GM23338 (cell line): ENCODE measurements at regions not wholly inside any gene's neighbourhood (a gene's known extent, or its start where the extent isn't known, plus 50 kb on each side); places are given as distances from the start of the nearest gene placed in this dataset.
A peak's percentile ranks its signal among the peaks of the same experiment; 100 is the strongest.

Source experiments
- ATAC-seq: fragments of 200-7000 bp; cut with Tn5 transposase; 3 replicates; pipeline ENCODE4 v1.9.1; 2020
- DNase-seq: peaks from one replicate; pipeline ENCODE4 v3.0.0-alpha.2; 2015; ENCODE audit warnings: low spot score
- H2AFZ ChIP-seq: fragments of 200-600 bp; sonication (generic); 2 replicates; pipeline ENCODE4 v1.8.0; 2016; ENCODE audit warnings: antibody characterized with exemption, mild to moderate bottlenecking, moderate library complexity
- H3F3A ChIP-seq: fragments of 200-600 bp; sonication (generic); replicated peaks from 2 replicates; pipeline ENCODE4 v1.8.0; 2017; ENCODE audit warnings: antibody characterized with exemption, mixed run types, low read depth
- H3K27ac ChIP-seq: fragments of 200-600 bp; sonication (generic); 2 replicates; pipeline ENCODE4 v1.6.1; 2016; ENCODE audit warnings: low read depth
- H3K27me3 ChIP-seq: fragments of 200-600 bp; sonication (generic); 2 replicates; pipeline ENCODE4 v1.8.0; 2016; ENCODE audit warnings: mild to moderate bottlenecking, mixed run types, moderate library complexity; ENCODE audit not compliant: insufficient read depth
- H3K36me3 ChIP-seq: fragments of 200-600 bp; sonication (generic); 2 replicates; pipeline ENCODE4 v1.8.0; 2016; ENCODE audit warnings: mild to moderate bottlenecking; ENCODE audit not compliant: insufficient read depth
- H3K4me1 ChIP-seq: fragments of 200-600 bp; sonication (generic); 2 replicates; pipeline ENCODE4 v1.8.0; 2016; ENCODE audit warnings: mild to moderate bottlenecking, moderate library complexity; ENCODE audit not compliant: insufficient read depth
- H3K4me2 ChIP-seq: fragments of 200-600 bp; sonication (generic); 2 replicates; pipeline ENCODE4 v1.7.1; 2017; ENCODE audit warnings: mixed run types
- H3K4me3 ChIP-seq: fragments of 200-600 bp; sonication (generic); 2 replicates; pipeline ENCODE4 v1.6.1; 2016; ENCODE audit warnings: mixed run types
- H3K79me2 ChIP-seq: fragments of 200-600 bp; sonication (generic); replicated peaks from 2 replicates; pipeline ENCODE4 v1.8.0; 2017; ENCODE audit warnings: mild to moderate bottlenecking; ENCODE audit not compliant: insufficient read depth
- H3K9me2 ChIP-seq: fragments of 200-600 bp; sonication (generic); 2 replicates; pipeline ENCODE4 v1.8.0; 2017; ENCODE audit not compliant: insufficient read depth
- H4K20me1 ChIP-seq: fragments of 200-600 bp; sonication (generic); replicated peaks from 2 replicates; pipeline ENCODE4 v1.8.0; 2017; ENCODE audit warnings: mild to moderate bottlenecking; ENCODE audit not compliant: insufficient read depth
- H3K27ac Mint-ChIP-seq: 2 replicates; pipeline ENCODE4 v1.8.0; 2020; ENCODE audit warnings: inconsistent platforms, mild to moderate bottlenecking, moderate library complexity, mixed read lengths
- H3K27me3 Mint-ChIP-seq: 3 replicates; pipeline ENCODE4 v1.8.0; 2022; ENCODE audit warnings: low read depth, mild to moderate bottlenecking, moderate library complexity, mixed read lengths, inconsistent platforms; ENCODE audit not compliant: insufficient read depth, poor library complexity
- H3K36me3 Mint-ChIP-seq: 3 replicates; pipeline ENCODE4 v1.8.0; 2021; ENCODE audit warnings: low read depth, mild to moderate bottlenecking, inconsistent platforms, moderate library complexity, mixed read lengths
- H3K4me1 Mint-ChIP-seq: 3 replicates; pipeline ENCODE4 v1.8.0; 2020; ENCODE audit warnings: mild to moderate bottlenecking, inconsistent platforms, mixed read lengths
- H3K4me3 Mint-ChIP-seq: 3 replicates; pipeline ENCODE4 v1.8.0; 2021; ENCODE audit warnings: moderate library complexity, mild to moderate bottlenecking, inconsistent platforms, mixed read lengths
- H3K9me3 Mint-ChIP-seq: 3 replicates; pipeline ENCODE4 v1.8.0; 2020; ENCODE audit warnings: moderate library complexity, mild to moderate bottlenecking, inconsistent platforms, mixed read lengths
- CREB1 ChIP-seq: fragments of 250-450 bp; sonication (Bioruptor Pico); IDR thresholded peaks from 2 replicates; pipeline ENCODE4 v1.5.0; 2020; ENCODE audit warnings: low read depth, mild to moderate bottlenecking, moderate library complexity
- EZH2 ChIP-seq: fragments of 200-600 bp; sonication (generic); IDR thresholded peaks from one replicate; pipeline ENCODE4 v1.8.0; 2017; ENCODE audit warnings: antibody characterized with exemption, mild to moderate bottlenecking, low read depth; ENCODE audit not compliant: unreplicated experiment
- EZH2phosphoT487 ChIP-seq: fragments of 200-600 bp; sonication (generic); IDR thresholded peaks from one replicate; pipeline ENCODE4 v1.8.1; 2018; ENCODE audit warnings: antibody characterized with exemption; ENCODE audit not compliant: unreplicated experiment
- POLR2AphosphoS5 ChIP-seq: IDR thresholded peaks from 2 replicates; pipeline ENCODE4 v1.6.1; 2016; ENCODE audit warnings: antibody characterized with exemption, low read depth
- STAT1 ChIP-seq: IDR thresholded peaks from one replicate; pipeline ENCODE4 v1.6.1; 2016; ENCODE audit warnings: antibody characterized with exemption; ENCODE audit not compliant: unreplicated experiment
- ZNF114 ChIP-seq: fragments of 250-450 bp; sonication (Bioruptor Pico); IDR thresholded peaks from 2 replicates; pipeline ENCODE4 v1.5.0; 2020; ENCODE audit warnings: mild to moderate bottlenecking, moderate library complexity
- ZNF331 ChIP-seq: fragments of 250-450 bp; sonication (Bioruptor Pico); IDR thresholded peaks from 2 replicates; pipeline ENCODE4 v1.5.0; 2020; ENCODE audit warnings: low read depth, mild to moderate bottlenecking, moderate library complexity
- TF ChIP-seq, protein P1 (sequence below), 2 experiments: fragments of 200-600 bp in 1 of 2; sonication (generic) in 1 of 2; conservative IDR thresholded peaks; 2 replicates each; pipeline versions ENCODE4 v1.5.1 to v1.6.1; 2016 to 2017; ENCODE audit warnings: antibody characterized with exemption in 2 of 2, low read depth in 2 of 2, mild to moderate bottlenecking in 2 of 2, moderate library complexity in 1 of 2
- TF ChIP-seq, protein P2 (sequence below): IDR thresholded peaks from 2 replicates; pipeline ENCODE4 v1.6.1; 2016; ENCODE audit warnings: antibody characterized with exemption
- TF ChIP-seq, protein P3 (sequence below): IDR thresholded peaks from one replicate; pipeline ENCODE4 v1.6.1; 2018; ENCODE audit warnings: antibody characterized with exemption; ENCODE audit not compliant: unreplicated experiment

DNA sequence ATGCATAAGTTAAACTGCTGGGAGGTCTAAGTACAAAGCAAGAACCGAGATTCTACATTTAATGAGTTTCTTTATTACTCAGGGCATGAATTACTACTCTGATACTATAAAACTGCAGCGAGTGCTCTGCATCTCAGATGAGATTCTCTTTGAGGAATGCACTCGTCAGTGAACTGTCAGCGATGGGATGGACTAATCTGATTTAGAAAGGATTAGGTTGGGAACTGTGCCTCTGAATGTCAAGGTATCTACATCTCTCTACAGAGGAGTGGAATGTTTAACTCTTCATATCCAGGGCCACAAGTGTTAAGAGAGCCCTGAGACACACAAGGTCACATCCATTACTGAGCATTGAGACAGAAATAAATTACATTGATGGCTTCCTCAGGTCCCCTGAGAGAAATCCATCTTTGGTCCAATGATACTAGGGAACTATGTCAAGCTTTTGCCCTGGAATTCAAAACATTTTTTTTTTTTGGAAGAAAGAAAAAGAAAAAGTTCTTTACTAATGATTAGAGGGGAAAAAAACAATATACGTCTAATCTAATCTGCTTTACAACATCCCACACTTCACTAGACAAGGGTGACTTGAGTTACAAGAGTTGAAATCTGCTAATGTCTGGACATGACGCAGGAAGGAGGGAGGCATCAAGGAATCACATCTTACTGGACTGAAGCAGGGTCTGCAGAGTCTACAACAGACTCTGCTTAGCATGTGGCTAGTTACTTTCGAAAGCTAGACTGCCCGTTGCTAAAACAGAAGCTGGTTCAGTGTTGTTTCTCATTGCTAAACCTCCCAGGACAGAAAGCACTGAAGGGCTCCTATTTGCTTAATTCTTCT lies 270.0 kb upstream of the TLE4 start:
- Mint-ChIP-seq H3K36me3 (no peaks in the 10 kb centered on the region), H3K27ac (0 out of 2 replicates have a peak overlapping the region, but pooled peaks have one; percentile 27), H3K9me3 (no peaks in the 10 kb centered on the region), H3K4me3 (no peak overlapping the region), H3K27me3 (peaks cover 6% of the 10 kb centered on the region), H3K4me1 (peaks cover 43% of the 10 kb centered on the region)
- Histone ChIP-seq H4K20me1 (no peaks in the 10 kb centered on the region), H2AFZ (peak overlapping the region; percentile 84), H3K9me2 (no peaks in the 10 kb centered on the region), H3K36me3 (no peaks in the 10 kb centered on the region), H3K27ac (no peak overlapping the region), H3K79me2 (no peaks in the 10 kb centered on the region), H3K4me1 (peaks cover 43% of the 10 kb centered on the region), H3K27me3 (no peaks in the 10 kb centered on the region), H3F3A (no peaks in the 10 kb centered on the region), H3K4me3 (no peak overlapping the region), H3K4me2 (peak overlapping the region; percentile 39)
- TF ChIP-seq POLR2AphosphoS5, result no peak
- DNase-seq, result no peak
- ATAC-seq, result peak; percentile 53; the same call in 2 of the 3 replicates

DNA sequence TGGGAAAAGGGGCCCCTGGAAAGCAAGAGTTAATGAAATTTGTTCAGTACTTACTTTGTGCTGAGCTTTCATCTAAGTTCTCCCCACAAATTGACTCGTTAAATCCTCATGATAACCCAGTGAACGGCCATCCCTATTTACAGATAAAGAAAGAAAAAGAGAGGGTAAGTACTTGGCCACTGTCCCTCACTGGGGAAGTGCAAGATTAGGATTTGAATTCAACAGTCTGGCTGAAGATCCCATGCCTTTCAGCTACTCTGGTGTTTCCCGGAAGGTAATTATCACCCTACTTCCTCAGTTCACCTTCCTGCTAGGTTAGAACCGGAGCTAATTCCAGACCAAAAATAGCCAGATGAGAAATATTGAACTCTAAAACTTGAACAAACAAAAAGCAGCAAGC lies 269.2 kb upstream of the TLE4 start:
- H3K79me2 ChIP-seq, result no peaks in the 10 kb centered on the region
- H3K4me1 ChIP-seq, result peaks cover 43% of the 10 kb centered on the region
- H3K27ac ChIP-seq, result no peak overlapping the region
- H3K9me2 ChIP-seq, result no peaks in the 10 kb centered on the region
- no peaks in the 10 kb centered on the region for H3K36me3 Mint-ChIP-seq
- no peak overlapping the region for H3K4me3 ChIP-seq
- H3K4me2 ChIP-seq, result peak overlapping the region; percentile 39
- peaks cover 2% of the 10 kb centered on the region for H3K27me3 Mint-ChIP-seq
- peaks cover 43% of the 10 kb centered on the region for H3K4me1 Mint-ChIP-seq
- H3K9me3 Mint-ChIP-seq, result no peaks in the 10 kb centered on the region
- ATAC-seq (no peak), DNase-seq (no peak)
- H3K4me3 Mint-ChIP-seq, result no peak overlapping the region
- no peaks in the 10 kb centered on the region for H4K20me1 ChIP-seq
- peak overlapping the region; percentile 84 for H2AFZ ChIP-seq
- no peaks in the 10 kb centered on the region for H3K36me3 ChIP-seq
- 0 out of 2 replicates have a peak overlapping the region, but pooled peaks have one; percentile 58 for H3K27ac Mint-ChIP-seq
- H3K27me3 ChIP-seq, result no peaks in the 10 kb centered on the region
- TF ChIP-seq STAT1 (no peak), ZNF114 (CRISPR knock-in tag) (no peak), EZH2 (no peak), CREB1 (CRISPR knock-in tag) (no peak), EZH2phosphoT487 (no peak), ZNF331 (CRISPR knock-in tag) (no peak), POLR2AphosphoS5 (no peak)
- TF ChIP-seq, protein P1, sequence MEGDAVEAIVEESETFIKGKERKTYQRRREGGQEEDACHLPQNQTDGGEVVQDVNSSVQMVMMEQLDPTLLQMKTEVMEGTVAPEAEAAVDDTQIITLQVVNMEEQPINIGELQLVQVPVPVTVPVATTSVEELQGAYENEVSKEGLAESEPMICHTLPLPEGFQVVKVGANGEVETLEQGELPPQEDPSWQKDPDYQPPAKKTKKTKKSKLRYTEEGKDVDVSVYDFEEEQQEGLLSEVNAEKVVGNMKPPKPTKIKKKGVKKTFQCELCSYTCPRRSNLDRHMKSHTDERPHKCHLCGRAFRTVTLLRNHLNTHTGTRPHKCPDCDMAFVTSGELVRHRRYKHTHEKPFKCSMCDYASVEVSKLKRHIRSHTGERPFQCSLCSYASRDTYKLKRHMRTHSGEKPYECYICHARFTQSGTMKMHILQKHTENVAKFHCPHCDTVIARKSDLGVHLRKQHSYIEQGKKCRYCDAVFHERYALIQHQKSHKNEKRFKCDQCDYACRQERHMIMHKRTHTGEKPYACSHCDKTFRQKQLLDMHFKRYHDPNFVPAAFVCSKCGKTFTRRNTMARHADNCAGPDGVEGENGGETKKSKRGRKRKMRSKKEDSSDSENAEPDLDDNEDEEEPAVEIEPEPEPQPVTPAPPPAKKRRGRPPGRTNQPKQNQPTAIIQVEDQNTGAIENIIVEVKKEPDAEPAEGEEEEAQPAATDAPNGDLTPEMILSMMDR (conservative IDR thresholded peaks at IDR 0.05; ENCODE audit: low read depth in 2 of 2), result no peak
- TF ChIP-seq, protein P2, sequence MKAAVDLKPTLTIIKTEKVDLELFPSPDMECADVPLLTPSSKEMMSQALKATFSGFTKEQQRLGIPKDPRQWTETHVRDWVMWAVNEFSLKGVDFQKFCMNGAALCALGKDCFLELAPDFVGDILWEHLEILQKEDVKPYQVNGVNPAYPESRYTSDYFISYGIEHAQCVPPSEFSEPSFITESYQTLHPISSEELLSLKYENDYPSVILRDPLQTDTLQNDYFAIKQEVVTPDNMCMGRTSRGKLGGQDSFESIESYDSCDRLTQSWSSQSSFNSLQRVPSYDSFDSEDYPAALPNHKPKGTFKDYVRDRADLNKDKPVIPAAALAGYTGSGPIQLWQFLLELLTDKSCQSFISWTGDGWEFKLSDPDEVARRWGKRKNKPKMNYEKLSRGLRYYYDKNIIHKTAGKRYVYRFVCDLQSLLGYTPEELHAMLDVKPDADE, result no peak
- TF ChIP-seq, protein P3, sequence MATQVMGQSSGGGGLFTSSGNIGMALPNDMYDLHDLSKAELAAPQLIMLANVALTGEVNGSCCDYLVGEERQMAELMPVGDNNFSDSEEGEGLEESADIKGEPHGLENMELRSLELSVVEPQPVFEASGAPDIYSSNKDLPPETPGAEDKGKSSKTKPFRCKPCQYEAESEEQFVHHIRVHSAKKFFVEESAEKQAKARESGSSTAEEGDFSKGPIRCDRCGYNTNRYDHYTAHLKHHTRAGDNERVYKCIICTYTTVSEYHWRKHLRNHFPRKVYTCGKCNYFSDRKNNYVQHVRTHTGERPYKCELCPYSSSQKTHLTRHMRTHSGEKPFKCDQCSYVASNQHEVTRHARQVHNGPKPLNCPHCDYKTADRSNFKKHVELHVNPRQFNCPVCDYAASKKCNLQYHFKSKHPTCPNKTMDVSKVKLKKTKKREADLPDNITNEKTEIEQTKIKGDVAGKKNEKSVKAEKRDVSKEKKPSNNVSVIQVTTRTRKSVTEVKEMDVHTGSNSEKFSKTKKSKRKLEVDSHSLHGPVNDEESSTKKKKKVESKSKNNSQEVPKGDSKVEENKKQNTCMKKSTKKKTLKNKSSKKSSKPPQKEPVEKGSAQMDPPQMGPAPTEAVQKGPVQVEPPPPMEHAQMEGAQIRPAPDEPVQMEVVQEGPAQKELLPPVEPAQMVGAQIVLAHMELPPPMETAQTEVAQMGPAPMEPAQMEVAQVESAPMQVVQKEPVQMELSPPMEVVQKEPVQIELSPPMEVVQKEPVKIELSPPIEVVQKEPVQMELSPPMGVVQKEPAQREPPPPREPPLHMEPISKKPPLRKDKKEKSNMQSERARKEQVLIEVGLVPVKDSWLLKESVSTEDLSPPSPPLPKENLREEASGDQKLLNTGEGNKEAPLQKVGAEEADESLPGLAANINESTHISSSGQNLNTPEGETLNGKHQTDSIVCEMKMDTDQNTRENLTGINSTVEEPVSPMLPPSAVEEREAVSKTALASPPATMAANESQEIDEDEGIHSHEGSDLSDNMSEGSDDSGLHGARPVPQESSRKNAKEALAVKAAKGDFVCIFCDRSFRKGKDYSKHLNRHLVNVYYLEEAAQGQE, result no peak
- H3F3A ChIP-seq, result no peaks in the 10 kb centered on the region
